C4-2B (cell line): ENCODE measurements at regions not wholly inside any gene's neighbourhood (a gene's known extent, or its start where the extent isn't known, plus 50 kb on each side); places are given as distances from the start of the nearest gene placed in this dataset.

ENCODE experiments used
- ZFX ChIP-seq: fragments of 450-650 bp; IDR thresholded peaks from 2 replicates; pipeline ENCODE4 v1.6.1; 2017
- TF ChIP-seq, protein P1 (sequence below): fragments of 450-650 bp; conservative IDR thresholded peaks from 2 replicates; pipeline ENCODE4 v1.5.1; 2017; ENCODE audit warnings: mild to moderate bottlenecking

DNA sequence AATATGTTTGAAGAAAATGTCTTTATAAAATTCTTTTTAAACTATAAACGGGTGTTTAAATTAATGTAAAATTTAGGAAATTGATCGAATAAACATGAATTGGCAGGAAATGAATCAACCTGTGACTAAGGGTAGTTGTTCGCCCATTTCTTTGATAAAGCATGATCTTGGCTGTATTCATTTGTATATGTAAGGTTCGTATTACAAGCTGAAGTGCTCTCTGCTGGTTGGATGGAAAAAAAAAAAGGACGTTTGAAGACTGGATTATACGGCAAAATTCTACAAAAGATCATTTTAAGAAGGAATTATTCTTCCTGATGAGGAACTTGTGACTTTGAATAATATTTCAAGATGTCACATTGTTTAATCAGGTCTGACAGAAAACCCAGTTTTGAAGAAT lies 185.4 kb upstream of the ANK3 start:
- TF ChIP-seq, protein P1, sequence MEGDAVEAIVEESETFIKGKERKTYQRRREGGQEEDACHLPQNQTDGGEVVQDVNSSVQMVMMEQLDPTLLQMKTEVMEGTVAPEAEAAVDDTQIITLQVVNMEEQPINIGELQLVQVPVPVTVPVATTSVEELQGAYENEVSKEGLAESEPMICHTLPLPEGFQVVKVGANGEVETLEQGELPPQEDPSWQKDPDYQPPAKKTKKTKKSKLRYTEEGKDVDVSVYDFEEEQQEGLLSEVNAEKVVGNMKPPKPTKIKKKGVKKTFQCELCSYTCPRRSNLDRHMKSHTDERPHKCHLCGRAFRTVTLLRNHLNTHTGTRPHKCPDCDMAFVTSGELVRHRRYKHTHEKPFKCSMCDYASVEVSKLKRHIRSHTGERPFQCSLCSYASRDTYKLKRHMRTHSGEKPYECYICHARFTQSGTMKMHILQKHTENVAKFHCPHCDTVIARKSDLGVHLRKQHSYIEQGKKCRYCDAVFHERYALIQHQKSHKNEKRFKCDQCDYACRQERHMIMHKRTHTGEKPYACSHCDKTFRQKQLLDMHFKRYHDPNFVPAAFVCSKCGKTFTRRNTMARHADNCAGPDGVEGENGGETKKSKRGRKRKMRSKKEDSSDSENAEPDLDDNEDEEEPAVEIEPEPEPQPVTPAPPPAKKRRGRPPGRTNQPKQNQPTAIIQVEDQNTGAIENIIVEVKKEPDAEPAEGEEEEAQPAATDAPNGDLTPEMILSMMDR: no peak
- TF ChIP-seq ZFX: no peak
